ENCODE measurements at regions not wholly inside any gene's neighbourhood (a gene's known extent, or its start where the extent isn't known, plus 50 kb on each side); places are given as distances from the start of the nearest gene placed in this dataset.

- H3K4me3 ChIP-seq (ENCODE audit: low read length), result no peak overlapping the region
- no peaks in the 10 kb centered on the region for H3K9me3 ChIP-seq (ENCODE audit: low read length)
- peaks cover 10% of the 10 kb centered on the region for H3K4me1 ChIP-seq (ENCODE audit: insufficient read depth, low read length)
- H3K27me3 ChIP-seq (ENCODE audit: insufficient read depth, low read length), result no peaks in the 10 kb centered on the region
- H3K36me3 ChIP-seq (ENCODE audit: insufficient read depth, low read length), result no peaks in the 10 kb centered on the region
- no peak overlapping the region for H2AFZ ChIP-seq (ENCODE audit: low read depth, low read length)
Observed at GRCh38 chr2:212908031-212908430, 243.4 kb downstream of the IKZF2 start.

GRCh38 chr2:212906620-212907019, 244.8 kb downstream of the IKZF2 start:
- H3K4me1 ChIP-seq (ENCODE audit: insufficient read depth, low read length), result no peaks in the 10 kb centered on the region
- no peak overlapping the region for H3K4me3 ChIP-seq (ENCODE audit: low read length)
- no peaks in the 10 kb centered on the region for H3K36me3 ChIP-seq (ENCODE audit: insufficient read depth, low read length)
- no peaks in the 10 kb centered on the region for H3K27me3 ChIP-seq (ENCODE audit: insufficient read depth, low read length)
- no peak overlapping the region for H2AFZ ChIP-seq (ENCODE audit: low read depth, low read length)
- no peaks in the 10 kb centered on the region for H3K9me3 ChIP-seq (ENCODE audit: low read length)

- H3K4me3 ChIP-seq (ENCODE audit: low read length), result no peak overlapping the region
- no peak overlapping the region for H2AFZ ChIP-seq (ENCODE audit: low read depth, low read length)
- H3K9me3 ChIP-seq (ENCODE audit: low read length), result no peaks in the 10 kb centered on the region
- no peaks in the 10 kb centered on the region for H3K27me3 ChIP-seq (ENCODE audit: insufficient read depth, low read length)
- H3K4me1 ChIP-seq (ENCODE audit: insufficient read depth, low read length), result no peaks in the 10 kb centered on the region
- H3K36me3 ChIP-seq (ENCODE audit: insufficient read depth, low read length), result no peaks in the 10 kb centered on the region
Observed at GRCh38 chr2:212905640-212906201, 245.7 kb downstream of the IKZF2 start.

- Histone ChIP-seq H2AFZ (ENCODE audit: low read depth, low read length) (no peak overlapping the region), H3K9me3 (ENCODE audit: low read length) (no peaks in the 10 kb centered on the region)
Observed at GRCh38 chr2:212904646-212905045, 246.8 kb downstream of the IKZF2 start.

GRCh38 chr2:212903413-212903812, 248.0 kb downstream of the IKZF2 start:
- no peaks in the 10 kb centered on the region for H3K9me3 ChIP-seq (ENCODE audit: low read length)
- no peak overlapping the region for H3K4me3 ChIP-seq (ENCODE audit: low read length)
- no peak overlapping the region for H2AFZ ChIP-seq (ENCODE audit: low read depth, low read length)
- no peaks in the 10 kb centered on the region for H3K27me3 ChIP-seq (ENCODE audit: insufficient read depth, low read length)
- H3K36me3 ChIP-seq (ENCODE audit: insufficient read depth, low read length), result no peaks in the 10 kb centered on the region
- H3K4me1 ChIP-seq (ENCODE audit: insufficient read depth, low read length), result no peaks in the 10 kb centered on the region

More at GRCh38 chr2:212904646-212905045, 246.8 kb downstream of the IKZF2 start:
- Histone ChIP-seq H3K36me3 (ENCODE audit: insufficient read depth, low read length) (no peaks in the 10 kb centered on the region), H3K4me3 (ENCODE audit: low read length) (no peak overlapping the region), H3K27me3 (ENCODE audit: insufficient read depth, low read length) (no peaks in the 10 kb centered on the region), H3K4me1 (ENCODE audit: insufficient read depth, low read length) (no peaks in the 10 kb centered on the region)

- no peaks in the 10 kb centered on the region for H3K36me3 ChIP-seq (ENCODE audit: insufficient read depth, low read length)
- no peaks in the 10 kb centered on the region for H3K27me3 ChIP-seq (ENCODE audit: insufficient read depth, low read length)
- H2AFZ ChIP-seq (ENCODE audit: low read depth, low read length), result no peak overlapping the region
- H3K4me3 ChIP-seq (ENCODE audit: low read length), result no peak overlapping the region
- H3K4me1 ChIP-seq (ENCODE audit: insufficient read depth, low read length), result no peaks in the 10 kb centered on the region
- H3K9me3 ChIP-seq (ENCODE audit: low read length), result no peaks in the 10 kb centered on the region
Observed at GRCh38 chr2:212902421-212902820, 249.0 kb downstream of the IKZF2 start.

- Histone ChIP-seq H2AFZ (ENCODE audit: low read depth, low read length) (no peak overlapping the region), H3K4me1 (ENCODE audit: insufficient read depth, low read length) (no peaks in the 10 kb centered on the region), H3K9me3 (ENCODE audit: low read length) (no peaks in the 10 kb centered on the region), H3K27me3 (ENCODE audit: insufficient read depth, low read length) (no peaks in the 10 kb centered on the region), H3K36me3 (ENCODE audit: insufficient read depth, low read length) (no peaks in the 10 kb centered on the region), H3K4me3 (ENCODE audit: low read length) (no peak overlapping the region)
Observed at GRCh38 chr2:212901604-212902275, 249.7 kb downstream of the IKZF2 start.

GRCh38 chr2:212900715-212901114, 250.7 kb downstream of the IKZF2 start:
- Histone ChIP-seq H3K36me3 (ENCODE audit: insufficient read depth, low read length) (no peaks in the 10 kb centered on the region), H3K4me1 (ENCODE audit: insufficient read depth, low read length) (no peaks in the 10 kb centered on the region), H2AFZ (ENCODE audit: low read depth, low read length) (no peak overlapping the region), H3K27me3 (ENCODE audit: insufficient read depth, low read length) (no peaks in the 10 kb centered on the region), H3K4me3 (ENCODE audit: low read length) (no peak overlapping the region), H3K9me3 (ENCODE audit: low read length) (no peaks in the 10 kb centered on the region)

- H3K4me3 ChIP-seq (ENCODE audit: low read length), result no peak overlapping the region
- H3K36me3 ChIP-seq (ENCODE audit: insufficient read depth, low read length), result no peaks in the 10 kb centered on the region
- H2AFZ ChIP-seq (ENCODE audit: low read depth, low read length), result no peak overlapping the region
- H3K27me3 ChIP-seq (ENCODE audit: insufficient read depth, low read length), result no peaks in the 10 kb centered on the region
- no peaks in the 10 kb centered on the region for H3K9me3 ChIP-seq (ENCODE audit: low read length)
- peaks cover 8% of the 10 kb centered on the region for H3K4me1 ChIP-seq (ENCODE audit: insufficient read depth, low read length)
Observed at GRCh38 chr2:212898011-212898410, 253.4 kb downstream of the IKZF2 start.

- Histone ChIP-seq H3K27me3 (ENCODE audit: insufficient read depth, low read length) (no peaks in the 10 kb centered on the region), H3K9me3 (ENCODE audit: low read length) (no peaks in the 10 kb centered on the region), H3K4me3 (ENCODE audit: low read length) (no peak overlapping the region), H3K36me3 (ENCODE audit: insufficient read depth, low read length) (no peaks in the 10 kb centered on the region), H3K4me1 (ENCODE audit: insufficient read depth, low read length) (peaks cover 11% of the 10 kb centered on the region), H2AFZ (ENCODE audit: low read depth, low read length) (no peak overlapping the region)
Observed at GRCh38 chr2:212897296-212897695, 254.1 kb downstream of the IKZF2 start.

- Histone ChIP-seq H3K36me3 (ENCODE audit: insufficient read depth, low read length) (no peaks in the 10 kb centered on the region), H3K27me3 (ENCODE audit: insufficient read depth, low read length) (no peaks in the 10 kb centered on the region), H3K4me1 (ENCODE audit: insufficient read depth, low read length) (peaks cover 11% of the 10 kb centered on the region), H3K9me3 (ENCODE audit: low read length) (no peaks in the 10 kb centered on the region), H3K4me3 (ENCODE audit: low read length) (no peak overlapping the region), H2AFZ (ENCODE audit: low read depth, low read length) (no peak overlapping the region)
Observed at GRCh38 chr2:212894026-212894425, 257.4 kb downstream of the IKZF2 start.

GRCh38 chr2:212893216-212893615, 258.2 kb downstream of the IKZF2 start:
- Histone ChIP-seq H3K36me3 (ENCODE audit: insufficient read depth, low read length) (no peaks in the 10 kb centered on the region), H3K4me3 (ENCODE audit: low read length) (no peak overlapping the region), H3K9me3 (ENCODE audit: low read length) (no peaks in the 10 kb centered on the region), H3K4me1 (ENCODE audit: insufficient read depth, low read length) (peaks cover 11% of the 10 kb centered on the region), H2AFZ (ENCODE audit: low read depth, low read length) (peak overlapping the region; percentile 44), H3K27me3 (ENCODE audit: insufficient read depth, low read length) (no peaks in the 10 kb centered on the region)

- Histone ChIP-seq H3K27me3 (ENCODE audit: insufficient read depth, low read length) (no peaks in the 10 kb centered on the region), H3K36me3 (ENCODE audit: insufficient read depth, low read length) (no peaks in the 10 kb centered on the region), H2AFZ (ENCODE audit: low read depth, low read length) (no peak overlapping the region), H3K9me3 (ENCODE audit: low read length) (no peaks in the 10 kb centered on the region), H3K4me3 (ENCODE audit: low read length) (no peak overlapping the region), H3K4me1 (ENCODE audit: insufficient read depth, low read length) (peaks cover 11% of the 10 kb centered on the region)
Observed at GRCh38 chr2:212892193-212892592, 259.2 kb downstream of the IKZF2 start.

- Histone ChIP-seq H3K36me3 (ENCODE audit: insufficient read depth, low read length) (no peaks in the 10 kb centered on the region), H3K4me1 (ENCODE audit: insufficient read depth, low read length) (peaks cover 11% of the 10 kb centered on the region), H2AFZ (ENCODE audit: low read depth, low read length) (no peak overlapping the region), H3K4me3 (ENCODE audit: low read length) (no peak overlapping the region), H3K9me3 (ENCODE audit: low read length) (no peaks in the 10 kb centered on the region), H3K27me3 (ENCODE audit: insufficient read depth, low read length) (no peaks in the 10 kb centered on the region)
Observed at GRCh38 chr2:212891580-212891979, 259.8 kb downstream of the IKZF2 start.

All from neuron (in vitro differentiated cells).